ENCODE measurements at regions not wholly inside any gene's neighbourhood (a gene's known extent, or its start where the extent isn't known, plus 50 kb on each side); places are given as distances from the start of the nearest gene placed in this dataset.

- TF ChIP-seq, protein P1, sequence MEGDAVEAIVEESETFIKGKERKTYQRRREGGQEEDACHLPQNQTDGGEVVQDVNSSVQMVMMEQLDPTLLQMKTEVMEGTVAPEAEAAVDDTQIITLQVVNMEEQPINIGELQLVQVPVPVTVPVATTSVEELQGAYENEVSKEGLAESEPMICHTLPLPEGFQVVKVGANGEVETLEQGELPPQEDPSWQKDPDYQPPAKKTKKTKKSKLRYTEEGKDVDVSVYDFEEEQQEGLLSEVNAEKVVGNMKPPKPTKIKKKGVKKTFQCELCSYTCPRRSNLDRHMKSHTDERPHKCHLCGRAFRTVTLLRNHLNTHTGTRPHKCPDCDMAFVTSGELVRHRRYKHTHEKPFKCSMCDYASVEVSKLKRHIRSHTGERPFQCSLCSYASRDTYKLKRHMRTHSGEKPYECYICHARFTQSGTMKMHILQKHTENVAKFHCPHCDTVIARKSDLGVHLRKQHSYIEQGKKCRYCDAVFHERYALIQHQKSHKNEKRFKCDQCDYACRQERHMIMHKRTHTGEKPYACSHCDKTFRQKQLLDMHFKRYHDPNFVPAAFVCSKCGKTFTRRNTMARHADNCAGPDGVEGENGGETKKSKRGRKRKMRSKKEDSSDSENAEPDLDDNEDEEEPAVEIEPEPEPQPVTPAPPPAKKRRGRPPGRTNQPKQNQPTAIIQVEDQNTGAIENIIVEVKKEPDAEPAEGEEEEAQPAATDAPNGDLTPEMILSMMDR (IDR thresholded peaks at IDR 0.05) = no peak
- TF ChIP-seq POLR2A (IDR thresholded peaks at IDR 0.05) (no peak), POLR2AphosphoS5 (IDR thresholded peaks at IDR 0.05) (no peak)
These were observed 102.8 kb upstream of the PCDH18 start for GRCh38 chr4:137635108-137635507.
